ENCODE measurements at regions not wholly inside any gene's neighbourhood (a gene's known extent, or its start where the extent isn't known, plus 50 kb on each side); places are given as distances from the start of the nearest gene placed in this dataset.

- DNase-seq = no peak
Observed at GRCh38 chr18:54100920-54101470, 123.5 kb downstream of the MBD2 start.

- DNase-seq = no peak
Observed at GRCh38 chr18:54100466-54100865, 124.0 kb downstream of the MBD2 start.

GRCh38 chr18:54094474-54094873 is 130.0 kb downstream of the MBD2 start:
- DNase-seq = no peak

- no peak for DNase-seq
Observed at GRCh38 chr18:54090856-54091255, 133.6 kb downstream of the MBD2 start.

- DNase-seq = no peak
Observed at GRCh38 chr18:54089749-54090459, 134.6 kb downstream of the MBD2 start.

- no peak for DNase-seq
Observed at GRCh38 chr18:54086863-54087262, 137.6 kb downstream of the MBD2 start.

- peak; percentile 20 for DNase-seq
Observed at GRCh38 chr18:54086046-54086802, 138.2 kb downstream of the MBD2 start.

GRCh38 chr18:54080858-54081257 is 143.6 kb downstream of the MBD2 start:
- DNase-seq = no peak

GRCh38 chr18:54076166-54076565 is 148.3 kb downstream of the MBD2 start:
- no peak for DNase-seq

- no peak for DNase-seq
Observed at GRCh38 chr18:54075689-54076088, 148.8 kb downstream of the MBD2 start.

GRCh38 chr18:54069729-54070128 is 154.7 kb downstream of the MBD2 start:
- DNase-seq = no peak

GRCh38 chr18:54060343-54061005 is 164.0 kb downstream of the MBD2 start:
- no peak for DNase-seq

- DNase-seq = peak; percentile 5
Observed at GRCh38 chr18:54052732-54053429, 171.6 kb downstream of the MBD2 start.

GRCh38 chr18:54052259-54052658 is 172.2 kb downstream of the MBD2 start:
- no peak for DNase-seq

GRCh38 chr18:54043484-54044251 is 180.8 kb downstream of the MBD2 start:
- no peak for DNase-seq

- DNase-seq = no peak
Observed at GRCh38 chr18:54035927-54036326, 188.5 kb downstream of the MBD2 start.

- DNase-seq = no peak
Observed at GRCh38 chr18:54033052-54033451, 191.4 kb downstream of the MBD2 start.

GRCh38 chr18:54032412-54032811 is 192.1 kb downstream of the MBD2 start:
- no peak for DNase-seq

GRCh38 chr18:54031243-54031642 is 193.2 kb downstream of the MBD2 start:
- DNase-seq = no peak

- no peak for DNase-seq
Observed at GRCh38 chr18:54030434-54030833, 194.0 kb downstream of the MBD2 start.

- no peak for DNase-seq
Observed at GRCh38 chr18:54023471-54023870, 201.0 kb downstream of the MBD2 start.

GRCh38 chr18:54020966-54021365 is 203.5 kb downstream of the MBD2 start:
- DNase-seq = no peak

All from hematopoietic multipotent progenitor cell treated with erythropoietin and hydrocortisone succinate and interleukin-3 and kit ligand, for 6 days (in vitro differentiated cells).